Kidney (tissue), 13 donors: ENCODE measurements at regions not wholly inside any gene's neighbourhood (a gene's known extent, or its start where the extent isn't known, plus 50 kb on each side); places are given as distances from the start of the nearest gene placed in this dataset.

Source experiments
- DNase-seq, 5 donors: peaks; one replicate each; pipeline ENCODE4 v3.0.0-alpha.2; 2013 to 2020
- FAIRE-seq: peaks from 2 replicates; lab custom pipeline; 2012; peaks lifted over from hg19 to GRCh38; lab: Jason Lieb, UNC
- H3K27ac ChIP-seq, 2 donors: one replicate each; pipeline ENCODE4 v1.7.0; 2013; ENCODE audit warnings: low read depth in 2 of 2, low read length in 2 of 2, inconsistent platforms in 1 of 2
- H3K27me3 ChIP-seq: one replicate; pipeline ENCODE4 v1.7.1; 2013; ENCODE audit warnings: low read length, inconsistent platforms; ENCODE audit not compliant: control insufficient read depth, insufficient read depth
- H3K36me3 ChIP-seq, 3 donors: one replicate each; pipeline versions ENCODE4 v1.7.0 to v1.7.1; 2013; ENCODE audit warnings: low read length in 3 of 3, control low read depth in 1 of 3, inconsistent platforms in 1 of 3; ENCODE audit not compliant: insufficient read depth in 3 of 3, control insufficient read depth in 2 of 3
- H3K4me1 ChIP-seq, 3 donors: one replicate each; pipeline versions ENCODE4 v1.7.0 to v1.7.1; 2013; ENCODE audit warnings: low read length in 3 of 3, inconsistent platforms in 1 of 3, low read depth in 1 of 3; ENCODE audit not compliant: control insufficient read depth in 2 of 3, insufficient read depth in 2 of 3
- H3K4me3 ChIP-seq, 3 donors: one replicate each; pipeline versions ENCODE4 v1.7.0 to v1.8.1; 2013; ENCODE audit warnings: low read length in 3 of 3, control low read depth in 1 of 3, inconsistent platforms in 1 of 3
- H3K9ac ChIP-seq, 3 donors: one replicate each; pipeline versions ENCODE4 v1.7.0 to v1.7.1; 2013; ENCODE audit warnings: low read length in 3 of 3, control low read depth in 1 of 3, inconsistent platforms in 1 of 3
- H3K9me3 ChIP-seq, 3 donors: one replicate each; pipeline versions ENCODE4 v1.7.0 to v1.7.1; 2013; ENCODE audit warnings: low read length in 3 of 3, control low read depth in 1 of 3, inconsistent platforms in 1 of 3; ENCODE audit not compliant: control insufficient read depth in 2 of 3, insufficient read depth in 1 of 3
- intact Hi-C: fragments of 100-400 bp; cut with DNase I; formaldehyde crosslinking; loops from one replicate; pipeline ENCODE4 v1.11.1; 2022
- TF ChIP-seq, protein P1 (sequence below): IDR thresholded peaks from 3 replicates; pipeline ENCODE4 v1.5.1; 2012; ENCODE audit warnings: mild to moderate bottlenecking, moderate library complexity, borderline replicate concordance; ENCODE audit not compliant: insufficient read depth; ENCODE audit errors: extremely low read depth
- donor health status: control.
- donor health status: control.
- donor health status: control.
- donor health status: control.
- donor health status: control.
- donor health status: DM: yes; HTN: yes; CAD: no.
- donor health status: Normal renal cell carcinoma (clear cell type).

DNA sequence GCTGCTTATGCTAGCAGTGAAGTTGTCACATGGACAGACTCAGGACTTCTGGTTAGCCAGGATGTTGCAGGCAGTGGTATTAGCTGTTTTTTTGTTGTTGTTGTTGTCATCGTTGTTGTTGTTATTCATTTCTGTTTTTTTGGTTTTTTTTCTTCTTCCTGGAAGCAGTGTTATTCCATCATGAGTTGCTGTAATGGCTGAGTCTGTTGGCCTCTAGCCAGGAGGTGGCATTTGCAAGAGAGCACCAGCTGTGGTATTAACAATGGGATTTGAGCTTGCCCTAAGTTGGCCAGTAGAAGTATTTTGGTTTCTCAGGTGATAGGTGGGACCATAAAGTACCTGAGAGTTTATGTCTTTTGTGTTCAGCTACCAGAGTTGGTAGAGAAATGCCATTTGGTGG lies 561.1 kb downstream of the KCTD16 start:
- H3K36me3 ChIP-seq = no peaks in the 10 kb centered on the region
- FAIRE-seq (no peak), DNase-seq (no peak)
- TF ChIP-seq, protein P1, sequence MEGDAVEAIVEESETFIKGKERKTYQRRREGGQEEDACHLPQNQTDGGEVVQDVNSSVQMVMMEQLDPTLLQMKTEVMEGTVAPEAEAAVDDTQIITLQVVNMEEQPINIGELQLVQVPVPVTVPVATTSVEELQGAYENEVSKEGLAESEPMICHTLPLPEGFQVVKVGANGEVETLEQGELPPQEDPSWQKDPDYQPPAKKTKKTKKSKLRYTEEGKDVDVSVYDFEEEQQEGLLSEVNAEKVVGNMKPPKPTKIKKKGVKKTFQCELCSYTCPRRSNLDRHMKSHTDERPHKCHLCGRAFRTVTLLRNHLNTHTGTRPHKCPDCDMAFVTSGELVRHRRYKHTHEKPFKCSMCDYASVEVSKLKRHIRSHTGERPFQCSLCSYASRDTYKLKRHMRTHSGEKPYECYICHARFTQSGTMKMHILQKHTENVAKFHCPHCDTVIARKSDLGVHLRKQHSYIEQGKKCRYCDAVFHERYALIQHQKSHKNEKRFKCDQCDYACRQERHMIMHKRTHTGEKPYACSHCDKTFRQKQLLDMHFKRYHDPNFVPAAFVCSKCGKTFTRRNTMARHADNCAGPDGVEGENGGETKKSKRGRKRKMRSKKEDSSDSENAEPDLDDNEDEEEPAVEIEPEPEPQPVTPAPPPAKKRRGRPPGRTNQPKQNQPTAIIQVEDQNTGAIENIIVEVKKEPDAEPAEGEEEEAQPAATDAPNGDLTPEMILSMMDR = no peak
- H3K27ac ChIP-seq = no peak overlapping the region
- H3K4me1 ChIP-seq = no peaks in the 10 kb centered on the region
- peaks cover 0 to 18% (median 3%) of the 10 kb centered on the region in 3 donors for H3K9me3 ChIP-seq
- no peaks in the 10 kb centered on the region for H3K27me3 ChIP-seq
- intact Hi-C loops = no loop called here
- no peak overlapping the region for H3K4me3 ChIP-seq
- H3K9ac ChIP-seq = no peak overlapping the region

DNA sequence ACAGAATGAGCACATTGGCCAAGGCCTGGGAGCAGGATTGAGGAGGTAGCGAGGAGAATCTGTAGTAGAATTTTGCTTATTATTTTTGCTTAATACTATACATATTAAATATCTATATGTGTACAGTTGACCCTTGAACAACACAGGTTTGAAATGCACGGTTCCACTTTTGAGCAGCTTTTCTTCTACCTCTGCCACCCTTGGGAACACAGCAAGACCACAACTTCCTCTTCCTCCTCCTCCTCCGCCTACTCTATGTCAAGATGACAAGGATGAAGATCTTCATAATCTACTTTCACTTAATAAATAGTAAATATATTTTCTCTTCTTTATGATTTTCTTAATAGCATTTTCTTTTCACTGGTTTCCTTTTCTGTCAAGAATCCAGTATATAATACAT lies 541.4 kb downstream of the KCTD16 start:
- no peak for FAIRE-seq
- no peak for DNase-seq
- intact Hi-C loops = no loop called here
- Histone ChIP-seq H3K36me3 (no peaks in the 10 kb centered on the region), H3K4me3 (no peak overlapping the region), H3K9me3 (no peaks in the 10 kb centered on the region), H3K27me3 (no peaks in the 10 kb centered on the region), H3K9ac (no peak overlapping the region), H3K27ac (no peak overlapping the region), H3K4me1 (no peaks in the 10 kb centered on the region)
- TF ChIP-seq, protein P1 = no peak

GRCh38 chr5:144711172-144711571 lies 540.5 kb downstream of the KCTD16 start:
- H3K27ac ChIP-seq = no peak overlapping the region
- TF ChIP-seq, protein P1 = no peak
- no peaks in the 10 kb centered on the region for H3K4me1 ChIP-seq
- H3K4me3 ChIP-seq = no peak overlapping the region
- no peaks in the 10 kb centered on the region for H3K9me3 ChIP-seq
- DNase-seq (no peak), FAIRE-seq (no peak)
- no peak overlapping the region for H3K9ac ChIP-seq
- intact Hi-C loops = no loop called here
- no peaks in the 10 kb centered on the region for H3K36me3 ChIP-seq
- H3K27me3 ChIP-seq = no peaks in the 10 kb centered on the region

GRCh38 chr5:144710637-144711036 lies 540.0 kb downstream of the KCTD16 start:
- H3K27ac ChIP-seq = no peak overlapping the region
- H3K9me3 ChIP-seq = no peaks in the 10 kb centered on the region
- H3K9ac ChIP-seq = no peak overlapping the region
- FAIRE-seq (no peak), DNase-seq (no peak)
- TF ChIP-seq, protein P1 = no peak
- no peaks in the 10 kb centered on the region for H3K4me1 ChIP-seq
- no peaks in the 10 kb centered on the region for H3K27me3 ChIP-seq
- intact Hi-C loops = no loop called here
- H3K4me3 ChIP-seq = no peak overlapping the region
- H3K36me3 ChIP-seq = no peaks in the 10 kb centered on the region
